ENCODE measurements at regions not wholly inside any gene's neighbourhood (a gene's known extent, or its start where the extent isn't known, plus 50 kb on each side); places are given as distances from the start of the nearest gene placed in this dataset.

- ChIA-PET POLR2A (no interaction called here), CTCF (no interaction called here)
- Histone ChIP-seq H3K27me3 (ENCODE audit: control insufficient read depth, insufficient read depth, low read length) (no peaks in the 10 kb centered on the region), H3K36me3 (ENCODE audit: control insufficient read depth, insufficient read depth, low read length) (no peaks in the 10 kb centered on the region), H3K4me1 (ENCODE audit: control insufficient read depth, insufficient read depth, low read length) (no peaks in the 10 kb centered on the region), H3K9me3 (ENCODE audit: control insufficient read depth, insufficient read depth, low read depth, low read length) (no peaks in the 10 kb centered on the region), H3K27ac (ENCODE audit: low read length) (no peak overlapping the region), H3K4me3 (ENCODE audit: low read depth in 2 of 2, low read length in 2 of 2) (no peak overlapping the region)
- DNase-seq (ENCODE audit: low read depth, low spot score) (no peak), ATAC-seq (no peak)
- in situ Hi-C loops (cut with HindIII; ENCODE audit: low pct_unique_long_range_greater_than_20kb, low sequenced_read_pairs) (no loop called here), intact Hi-C loops (cut with micrococcal nuclease; ENCODE audit: unreplicated experiment) (no loop called here)
- no TSS peak for BruUV-seq (replicated peaks)
- TF ChIP-seq TCF7L2 (IDR thresholded peaks at IDR 0.05; ENCODE audit: low read depth, low read length), result no peak
- TF ChIP-seq REST (IDR thresholded peaks at IDR 0.05; ENCODE audit: insufficient read depth in 1 of 2, low read depth in 2 of 2, low read length in 1 of 2), result no peak
- TF ChIP-seq POLR2AphosphoS5 (IDR thresholded peaks at IDR 0.05; ENCODE audit: low read depth, low read length), result no peak
- no peak for TF ChIP-seq SIN3A (IDR thresholded peaks at IDR 0.05; ENCODE audit: borderline replicate concordance, insufficient read depth, low read depth, low read length)
- no peak for TF ChIP-seq CTCF (IDR thresholded peaks at IDR 0.05)
Observed at GRCh38 chr6:144654506-144654905, 369.4 kb downstream of the UTRN start.

- ATAC-seq (no peak), DNase-seq (ENCODE audit: low read depth, low spot score) (no peak)
- no peak overlapping the region for H3K4me3 ChIP-seq (ENCODE audit: low read depth in 2 of 2, low read length in 2 of 2)
- TF ChIP-seq CTCF (IDR thresholded peaks at IDR 0.05), result no peak
- CTCF ChIA-PET, result no interaction called here
- no peaks in the 10 kb centered on the region for H3K27me3 ChIP-seq (ENCODE audit: control insufficient read depth, insufficient read depth, low read length)
- in situ Hi-C loops (cut with HindIII; ENCODE audit: low pct_unique_long_range_greater_than_20kb, low sequenced_read_pairs) (no loop called here), intact Hi-C loops (cut with micrococcal nuclease; ENCODE audit: unreplicated experiment) (no loop called here)
- no TSS peak for BruUV-seq (replicated peaks)
- H3K27ac ChIP-seq (ENCODE audit: low read length), result no peak overlapping the region
- H3K4me1 ChIP-seq (ENCODE audit: control insufficient read depth, insufficient read depth, low read length), result no peaks in the 10 kb centered on the region
- POLR2A ChIA-PET, result no interaction called here
- no peaks in the 10 kb centered on the region for H3K9me3 ChIP-seq (ENCODE audit: control insufficient read depth, insufficient read depth, low read depth, low read length)
- no peaks in the 10 kb centered on the region for H3K36me3 ChIP-seq (ENCODE audit: control insufficient read depth, insufficient read depth, low read length)
Observed at GRCh38 chr6:144655376-144655775, 370.2 kb downstream of the UTRN start.

GRCh38 chr6:144657691-144658090 lies 372.6 kb downstream of the UTRN start:
- H3K4me3 ChIP-seq (ENCODE audit: low read depth in 2 of 2, low read length in 2 of 2), result no peak overlapping the region
- intact Hi-C loops (cut with micrococcal nuclease; ENCODE audit: unreplicated experiment), result no loop called here
- no peak for DNase-seq (ENCODE audit: low read depth, low spot score)
- no peak for TF ChIP-seq CTCF (IDR thresholded peaks at IDR 0.05)
- TF ChIP-seq POLR2AphosphoS5 (IDR thresholded peaks at IDR 0.05; ENCODE audit: low read depth, low read length), result no peak
- TF ChIP-seq TCF7L2 (IDR thresholded peaks at IDR 0.05; ENCODE audit: low read depth, low read length), result no peak
- no peak for TF ChIP-seq SIN3A (IDR thresholded peaks at IDR 0.05; ENCODE audit: borderline replicate concordance, insufficient read depth, low read depth, low read length)
- no peaks in the 10 kb centered on the region for H3K4me1 ChIP-seq (ENCODE audit: control insufficient read depth, insufficient read depth, low read length)
- H3K36me3 ChIP-seq (ENCODE audit: control insufficient read depth, insufficient read depth, low read length), result no peaks in the 10 kb centered on the region
- H3K9me3 ChIP-seq (ENCODE audit: control insufficient read depth, insufficient read depth, low read depth, low read length), result no peaks in the 10 kb centered on the region
- no peak overlapping the region for H3K27ac ChIP-seq (ENCODE audit: low read length)
- no peak for ATAC-seq
- ChIA-PET CTCF (no interaction called here), POLR2A (no interaction called here)
- in situ Hi-C loops (cut with HindIII; ENCODE audit: low pct_unique_long_range_greater_than_20kb, low sequenced_read_pairs), result no loop called here
- no peaks in the 10 kb centered on the region for H3K27me3 ChIP-seq (ENCODE audit: control insufficient read depth, insufficient read depth, low read length)
- no TSS peak for BruUV-seq (replicated peaks)
